ENCODE measurements at regions not wholly inside any gene's neighbourhood (a gene's known extent, or its start where the extent isn't known, plus 50 kb on each side); places are given as distances from the start of the nearest gene placed in this dataset.

DNA sequence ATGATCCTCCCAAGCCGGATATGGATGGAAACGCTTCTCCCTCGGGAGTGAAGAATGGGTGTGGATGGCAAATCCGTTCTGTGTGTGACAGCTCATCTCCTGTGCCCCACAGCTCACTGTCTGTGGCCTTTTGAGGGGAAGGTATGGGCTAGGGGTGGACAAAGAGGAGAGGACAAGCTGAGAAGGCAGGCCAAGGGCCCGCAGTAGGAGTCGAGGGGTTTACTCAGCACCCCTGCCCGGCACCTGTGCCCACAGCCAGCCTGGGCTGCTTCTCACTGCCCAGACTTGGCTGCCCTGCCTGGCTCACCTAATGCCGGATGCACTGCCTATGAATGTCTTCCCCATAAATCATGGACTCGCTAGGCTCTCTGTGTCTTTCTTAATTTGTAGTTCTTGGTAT lies 503.8 kb downstream of the TCERG1L start:
- Histone ChIP-seq H3K27ac (no peak overlapping the region), H3K4me3 (no peak overlapping the region), H3K27me3 (peaks cover 0 to 38% (median 20%) of the 10 kb centered on the region in 7 donors), H3K9me3 (no peaks in the 10 kb centered on the region), H3K4me1 (no peaks in the 10 kb centered on the region), H3K36me3 (no peaks in the 10 kb centered on the region)
- intact Hi-C loops (cut with DNase I) = no loop called here
- ATAC-seq (no peak), DNase-seq (no peak)
- 77 to 81% methylated on average over 9 of the region's 9 CpGs for WGBS, 2 donors
- TF ChIP-seq CTCF (IDR thresholded peaks at IDR 0.05) = no peak

GRCh38 chr10:130808243-130808642 lies 503.3 kb downstream of the TCERG1L start:
- intact Hi-C loops (cut with DNase I) = no loop called here
- no peaks in the 10 kb centered on the region for H3K4me1 ChIP-seq
- WGBS, 2 donors = 59 to 84% methylated on average over 5 of the region's 5 CpGs
- ATAC-seq (no peak), DNase-seq (no peak)
- H3K36me3 ChIP-seq = no peaks in the 10 kb centered on the region
- H3K27me3 ChIP-seq = peaks cover 0 to 39% (median 20%) of the 10 kb centered on the region in 7 donors
- H3K4me3 ChIP-seq = no peak overlapping the region
- no peak for TF ChIP-seq CTCF (IDR thresholded peaks at IDR 0.05)
- no peak overlapping the region for H3K27ac ChIP-seq
- H3K9me3 ChIP-seq = no peaks in the 10 kb centered on the region

- no peaks in the 10 kb centered on the region for H3K9me3 ChIP-seq
- H3K27ac ChIP-seq = no peak overlapping the region
- no peaks in the 10 kb centered on the region for H3K36me3 ChIP-seq
- intact Hi-C loops (cut with DNase I) = no loop called here
- no peak overlapping the region for H3K4me3 ChIP-seq
- WGBS, 2 donors = 48 to 55% methylated on average over 4 of the region's 4 CpGs
- H3K27me3 ChIP-seq = peaks cover 0 to 39% (median 20%) of the 10 kb centered on the region in 7 donors
- H3K4me1 ChIP-seq = no peaks in the 10 kb centered on the region
- no peak for TF ChIP-seq CTCF (IDR thresholded peaks at IDR 0.05)
- DNase-seq = no peak
- no peak for ATAC-seq
Measured at GRCh38 chr10:130808686-130809085, 502.8 kb downstream of the TCERG1L start.

GRCh38 chr10:130809181-130809580 lies 502.3 kb downstream of the TCERG1L start:
- no peaks in the 10 kb centered on the region for H3K36me3 ChIP-seq
- TF ChIP-seq CTCF (IDR thresholded peaks at IDR 0.05) = no peak
- DNase-seq = no peak
- intact Hi-C loops (cut with DNase I) = no loop called here
- no peaks in the 10 kb centered on the region for H3K9me3 ChIP-seq
- H3K4me3 ChIP-seq = no peak overlapping the region
- no peak overlapping the region for H3K27ac ChIP-seq
- peaks cover 0 to 43% (median 22%) of the 10 kb centered on the region in 7 donors for H3K27me3 ChIP-seq
- 81 to 82% methylated on average over 9 of the region's 9 CpGs for WGBS, 2 donors
- no peak for ATAC-seq
- H3K4me1 ChIP-seq = no peaks in the 10 kb centered on the region
